Coronary artery (tissue), 2 donors: ENCODE measurements at regions not wholly inside any gene's neighbourhood (a gene's known extent, or its start where the extent isn't known, plus 50 kb on each side); places are given as distances from the start of the nearest gene placed in this dataset.

Source experiments
- DNase-seq: peaks from one replicate; pipeline ENCODE4 v3.0.0-alpha.2; 2017; ENCODE audit warnings: low spot score
- H3K27ac ChIP-seq, 2 donors: fragments of 200-600 bp; sonication (generic); one replicate each; pipeline ENCODE4 v1.5.1; 2016 to 2019
- H3K4me3 ChIP-seq: fragments of 200-600 bp; sonication (generic); 2 replicates; pipeline ENCODE4 v1.5.1; 2016; ENCODE audit warnings: mild to moderate bottlenecking, moderate library complexity
- CTCF ChIP-seq: fragments of 200-600 bp; sonication (generic); IDR thresholded peaks from one replicate; pipeline ENCODE4 v1.5.1; 2019; ENCODE audit warnings: antibody characterized with exemption

- H3K27ac ChIP-seq: no peak overlapping the region
- H3K4me3 ChIP-seq: no peak overlapping the region
- no peak for DNase-seq
- no peak for TF ChIP-seq CTCF
Observed at GRCh38 chr5:3999929-4000328, 404.3 kb downstream of the IRX1 start.

GRCh38 chr5:4001004-4001403 is 405.4 kb downstream of the IRX1 start:
- Histone ChIP-seq H3K27ac (no peak overlapping the region), H3K4me3 (no peak overlapping the region)
- DNase-seq: no peak
- TF ChIP-seq CTCF: no peak

GRCh38 chr5:4001758-4002533 is 406.3 kb downstream of the IRX1 start:
- no peak for DNase-seq
- no peak overlapping the region for H3K4me3 ChIP-seq
- TF ChIP-seq CTCF: no peak

GRCh38 chr5:4005335-4005734 is 409.7 kb downstream of the IRX1 start:
- Histone ChIP-seq H3K27ac (no peak overlapping the region), H3K4me3 (no peak overlapping the region)
- DNase-seq: no peak
- TF ChIP-seq CTCF: no peak

More at GRCh38 chr5:4001758-4002533, 406.3 kb downstream of the IRX1 start:
- no peak overlapping the region for H3K27ac ChIP-seq

GRCh38 chr5:4007001-4007400 is 411.4 kb downstream of the IRX1 start:
- TF ChIP-seq CTCF: no peak
- DNase-seq: no peak
- no peak overlapping the region for H3K27ac ChIP-seq
- no peak overlapping the region for H3K4me3 ChIP-seq

GRCh38 chr5:4011943-4012342 is 416.3 kb downstream of the IRX1 start:
- DNase-seq: no peak
- TF ChIP-seq CTCF: no peak
- H3K27ac ChIP-seq: no peak overlapping the region
- no peak overlapping the region for H3K4me3 ChIP-seq
